Nephron (organoid): ENCODE measurements at regions not wholly inside any gene's neighbourhood (a gene's known extent, or its start where the extent isn't known, plus 50 kb on each side); places are given as distances from the start of the nearest gene placed in this dataset.
A peak's percentile ranks its signal among the peaks of the same experiment; 100 is the strongest.

Source experiments
- H3K27ac Mint-ChIP-seq, 3 experiments: 2 replicates each; pipeline ENCODE4 v1.8.0; 2020; ENCODE audit warnings: mixed read lengths in 3 of 3, mild to moderate bottlenecking in 2 of 3, moderate library complexity in 1 of 3
- H3K27me3 Mint-ChIP-seq: 2 replicates; pipeline ENCODE4 v1.8.0; 2021; ENCODE audit warnings: low read depth, mild to moderate bottlenecking, moderate library complexity, mixed read lengths
- H3K36me3 Mint-ChIP-seq: 2 replicates; pipeline ENCODE4 v1.8.0; 2020; ENCODE audit warnings: low read depth, mixed read lengths
- H3K4me1 Mint-ChIP-seq: 2 replicates; pipeline ENCODE4 v1.8.0; 2020; ENCODE audit warnings: mixed read lengths
- H3K4me3 Mint-ChIP-seq, 3 experiments: 2 replicates each; pipeline ENCODE4 v1.8.0; 2020; ENCODE audit warnings: mild to moderate bottlenecking in 3 of 3, mixed read lengths in 3 of 3, moderate library complexity in 2 of 3
- H3K9me3 Mint-ChIP-seq: 2 replicates; pipeline ENCODE4 v1.8.0; 2020; ENCODE audit warnings: mixed read lengths
- TF ChIP-seq, protein P1 (sequence below), 3 experiments: fragments of 200-600 bp; sonication (generic); IDR thresholded peaks; one replicate each; pipeline ENCODE4 v1.5.0; 2021; ENCODE audit warnings: antibody characterized with exemption in 3 of 3; ENCODE audit not compliant: unreplicated experiment in 3 of 3

DNA sequence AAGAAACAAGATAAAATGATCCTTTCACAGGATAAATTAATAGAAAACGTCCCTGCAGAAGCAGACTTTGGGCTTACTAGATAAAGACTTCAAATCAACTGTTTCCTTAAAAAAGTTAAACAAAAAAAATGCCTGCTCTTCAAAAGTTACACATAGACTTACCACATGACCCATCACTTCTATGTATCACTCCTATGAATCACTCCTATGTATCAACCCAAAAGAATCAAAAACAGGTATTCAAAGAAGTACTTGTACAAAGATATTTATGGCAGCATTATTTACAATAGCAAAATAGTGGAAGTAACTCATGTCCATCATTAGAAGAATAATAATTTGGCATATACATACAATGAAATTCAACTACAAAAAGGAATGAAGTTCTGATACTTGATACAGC, 56.3 kb upstream of the PRDM9 start:
- Mint-ChIP-seq H3K36me3 (no peaks in the 10 kb centered on the region), H3K4me3 (no peak overlapping the region), H3K27me3 (no peaks in the 10 kb centered on the region), H3K27ac (no peak overlapping the region), H3K9me3 (no peaks in the 10 kb centered on the region), H3K4me1 (peaks cover 14% of the 10 kb centered on the region)
- TF ChIP-seq, protein P1, sequence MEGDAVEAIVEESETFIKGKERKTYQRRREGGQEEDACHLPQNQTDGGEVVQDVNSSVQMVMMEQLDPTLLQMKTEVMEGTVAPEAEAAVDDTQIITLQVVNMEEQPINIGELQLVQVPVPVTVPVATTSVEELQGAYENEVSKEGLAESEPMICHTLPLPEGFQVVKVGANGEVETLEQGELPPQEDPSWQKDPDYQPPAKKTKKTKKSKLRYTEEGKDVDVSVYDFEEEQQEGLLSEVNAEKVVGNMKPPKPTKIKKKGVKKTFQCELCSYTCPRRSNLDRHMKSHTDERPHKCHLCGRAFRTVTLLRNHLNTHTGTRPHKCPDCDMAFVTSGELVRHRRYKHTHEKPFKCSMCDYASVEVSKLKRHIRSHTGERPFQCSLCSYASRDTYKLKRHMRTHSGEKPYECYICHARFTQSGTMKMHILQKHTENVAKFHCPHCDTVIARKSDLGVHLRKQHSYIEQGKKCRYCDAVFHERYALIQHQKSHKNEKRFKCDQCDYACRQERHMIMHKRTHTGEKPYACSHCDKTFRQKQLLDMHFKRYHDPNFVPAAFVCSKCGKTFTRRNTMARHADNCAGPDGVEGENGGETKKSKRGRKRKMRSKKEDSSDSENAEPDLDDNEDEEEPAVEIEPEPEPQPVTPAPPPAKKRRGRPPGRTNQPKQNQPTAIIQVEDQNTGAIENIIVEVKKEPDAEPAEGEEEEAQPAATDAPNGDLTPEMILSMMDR (IDR thresholded peaks at IDR 0.05; ENCODE audit: unreplicated experiment in 3 of 3): no peak

DNA sequence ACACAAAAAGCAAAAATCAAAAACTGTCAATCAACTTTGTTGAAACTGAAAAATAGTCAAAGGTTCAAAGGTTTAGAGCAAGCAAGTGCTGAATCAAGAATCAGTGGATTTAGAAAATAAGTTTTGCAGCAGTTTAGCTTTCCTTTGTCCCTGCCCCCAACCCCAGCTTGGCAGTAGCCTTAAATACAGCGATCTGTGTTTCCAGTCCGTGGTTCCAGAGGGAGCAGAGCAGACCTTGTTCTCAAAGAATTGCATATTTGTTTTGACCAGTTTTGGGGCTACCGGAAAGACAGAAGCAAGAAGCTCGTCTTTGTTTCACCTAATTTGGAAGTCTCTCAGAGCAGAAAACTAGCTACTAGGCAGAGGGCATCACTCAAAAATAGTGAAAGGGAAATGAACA, 57.2 kb upstream of the PRDM9 start:
- H3K4me1 Mint-ChIP-seq: peaks cover 20% of the 10 kb centered on the region
- TF ChIP-seq, protein P1 (IDR thresholded peaks at IDR 0.05; ENCODE audit: unreplicated experiment in 3 of 3): no peak
- H3K27me3 Mint-ChIP-seq: no peaks in the 10 kb centered on the region
- no peaks in the 10 kb centered on the region for H3K9me3 Mint-ChIP-seq
- H3K27ac Mint-ChIP-seq: peak overlapping the region in 1 of 3 experiments; percentile 60
- no peak overlapping the region for H3K4me3 Mint-ChIP-seq
- no peaks in the 10 kb centered on the region for H3K36me3 Mint-ChIP-seq

DNA sequence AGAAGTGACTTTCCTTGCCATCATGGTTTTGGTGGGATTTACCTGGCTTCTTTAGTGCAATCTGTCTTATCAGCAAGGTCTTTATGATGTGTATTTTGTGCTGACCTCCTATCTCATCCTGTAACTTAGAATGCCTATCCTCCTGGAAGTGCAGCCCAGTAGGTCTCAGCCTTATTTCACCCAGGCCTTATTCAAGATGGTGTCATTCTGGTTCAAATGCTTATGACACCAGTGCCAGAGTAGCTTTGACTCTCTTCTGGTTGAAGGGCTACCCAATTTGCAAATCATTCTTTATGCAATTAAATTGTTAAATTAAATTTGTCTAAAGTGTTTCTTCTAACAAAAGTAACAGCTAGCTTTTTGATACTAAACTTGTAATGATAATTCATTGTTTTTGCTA, 58.8 kb upstream of the PRDM9 start:
- Mint-ChIP-seq H3K9me3 (no peaks in the 10 kb centered on the region), H3K4me3 (no peak overlapping the region), H3K27ac (no peak overlapping the region), H3K36me3 (no peaks in the 10 kb centered on the region), H3K27me3 (no peaks in the 10 kb centered on the region), H3K4me1 (peaks cover 20% of the 10 kb centered on the region)
- TF ChIP-seq, protein P1 (IDR thresholded peaks at IDR 0.05; ENCODE audit: unreplicated experiment in 3 of 3): no peak

DNA sequence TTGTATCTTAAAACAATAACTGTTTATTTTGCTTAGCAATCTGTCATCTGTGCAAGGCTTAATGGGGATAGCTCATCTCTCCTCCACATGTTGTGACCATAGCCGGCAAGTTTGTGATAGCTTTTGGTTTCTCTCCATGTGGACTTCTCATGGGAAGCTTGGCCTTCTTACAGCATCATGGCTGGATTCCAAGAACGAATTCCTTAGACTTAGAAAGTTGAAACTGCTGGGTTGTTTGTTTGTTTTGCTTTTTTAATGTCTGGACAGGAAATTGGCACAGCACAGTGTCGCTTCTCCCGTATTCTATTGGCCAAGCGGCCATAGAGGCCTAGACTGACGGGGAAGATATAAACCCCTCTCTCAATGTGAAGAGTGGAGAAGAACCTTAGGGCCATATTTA, 61.0 kb upstream of the PRDM9 start:
- TF ChIP-seq, protein P1 (IDR thresholded peaks at IDR 0.05; ENCODE audit: unreplicated experiment in 3 of 3): no peak
- Mint-ChIP-seq H3K4me1 (peaks cover 20% of the 10 kb centered on the region), H3K36me3 (no peaks in the 10 kb centered on the region), H3K27ac (peak overlapping the region; percentile 74 to 92 (median 78)), H3K9me3 (no peaks in the 10 kb centered on the region), H3K4me3 (peak overlapping the region in 1 of 3 experiments; percentile 29), H3K27me3 (no peaks in the 10 kb centered on the region)

DNA sequence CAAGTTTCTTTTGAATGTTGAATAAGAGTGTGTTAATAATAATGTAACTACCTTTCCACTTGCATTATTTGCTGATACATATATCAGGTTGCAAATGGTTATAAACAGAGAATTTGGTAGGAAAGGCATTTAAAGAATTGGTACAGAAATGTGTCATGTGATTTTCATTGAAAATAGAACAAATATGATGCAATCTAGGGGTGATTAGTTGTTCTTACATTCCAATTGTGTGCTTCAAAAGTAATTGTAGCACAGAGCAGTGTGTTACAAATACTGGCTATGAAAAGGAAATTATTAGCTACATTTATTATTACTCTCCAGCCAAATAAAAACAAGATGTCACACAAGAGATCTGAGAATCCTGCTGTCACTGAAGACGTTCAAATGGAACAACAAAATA, 61.8 kb upstream of the PRDM9 start:
- no peaks in the 10 kb centered on the region for H3K36me3 Mint-ChIP-seq
- no peak overlapping the region for H3K4me3 Mint-ChIP-seq
- no peaks in the 10 kb centered on the region for H3K27me3 Mint-ChIP-seq
- H3K9me3 Mint-ChIP-seq: no peaks in the 10 kb centered on the region
- TF ChIP-seq, protein P1 (IDR thresholded peaks at IDR 0.05; ENCODE audit: unreplicated experiment in 3 of 3): no peak
- peak overlapping the region in 1 of 3 experiments; percentile 92 for H3K27ac Mint-ChIP-seq
- peaks cover 20% of the 10 kb centered on the region for H3K4me1 Mint-ChIP-seq

DNA sequence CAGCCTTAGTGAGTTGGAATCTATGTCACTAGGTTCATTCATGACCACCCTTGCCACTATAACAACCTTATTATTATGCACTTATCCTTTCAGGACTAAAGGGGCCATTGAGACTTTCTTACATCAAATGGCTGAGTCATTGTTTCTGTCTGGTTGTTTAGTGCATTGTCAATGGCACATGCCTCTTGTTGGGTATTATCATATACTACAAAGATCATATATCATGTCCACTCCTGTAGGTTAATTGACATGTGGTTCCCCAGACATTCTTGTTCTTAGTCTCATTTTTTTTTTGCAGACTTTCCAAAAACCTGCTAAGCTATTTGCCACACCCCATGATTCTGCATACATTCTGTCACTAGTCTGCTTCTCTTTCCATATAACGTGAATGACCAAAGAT, 66.7 kb upstream of the PRDM9 start:
- no peaks in the 10 kb centered on the region for H3K27me3 Mint-ChIP-seq
- no peaks in the 10 kb centered on the region for H3K9me3 Mint-ChIP-seq
- H3K4me3 Mint-ChIP-seq: no peak overlapping the region
- TF ChIP-seq, protein P1 (IDR thresholded peaks at IDR 0.05; ENCODE audit: unreplicated experiment in 3 of 3): no peak
- peaks cover 3% of the 10 kb centered on the region for H3K4me1 Mint-ChIP-seq
- no peaks in the 10 kb centered on the region for H3K36me3 Mint-ChIP-seq
- no peak overlapping the region for H3K27ac Mint-ChIP-seq
